Transverse colon (tissue), 3 donors: ENCODE measurements at regions not wholly inside any gene's neighbourhood (a gene's known extent, or its start where the extent isn't known, plus 50 kb on each side); places are given as distances from the start of the nearest gene placed in this dataset.

Experiments
- CTCF ChIP-seq, 5 experiments: fragments of 200-600 bp in 3 of 5; fragments of 450-650 bp in 2 of 5; sonication (generic) in 3 of 5; IDR thresholded peaks; 1 replicate in 2 of 5; 2 replicates in 3 of 5; pipeline ENCODE4 v1.5.1; 2016 to 2017; ENCODE audit warnings: antibody characterized with exemption in 5 of 5, inconsistent platforms in 3 of 5, mild to moderate bottlenecking in 2 of 5, moderate library complexity in 1 of 5
- EP300 ChIP-seq: sonication (generic); formaldehyde crosslinking; IDR thresholded peaks from one replicate; pipeline ENCODE4 v1.6.1; 2017; ENCODE audit warnings: antibody characterized with exemption, low read depth
- POLR2A ChIP-seq: fragments of 450-650 bp; IDR thresholded peaks from one replicate; pipeline ENCODE4 v1.6.1; 2016; ENCODE audit warnings: antibody characterized with exemption, mild to moderate bottlenecking, moderate library complexity

- TF ChIP-seq CTCF (IDR thresholded peaks at IDR 0.05) (no peak), POLR2A (no peak), EP300 (no peak)
Measured at GRCh38 chr1:78355656-78356055, 135.1 kb upstream of the PTGFR start.
